Thyroid gland (tissue), 4 donors: ENCODE measurements at regions not wholly inside any gene's neighbourhood (a gene's known extent, or its start where the extent isn't known, plus 50 kb on each side); places are given as distances from the start of the nearest gene placed in this dataset.

Source experiments
- POLR2A ChIP-seq, 2 donors: fragments of 450-650 bp; IDR thresholded peaks; one replicate each; pipeline ENCODE4 v1.6.1; 2017; ENCODE audit warnings: antibody characterized with exemption in 2 of 2, mild to moderate bottlenecking in 2 of 2, moderate library complexity in 1 of 2
- TF ChIP-seq, protein P1 (sequence below), 6 experiments: fragments of 200-600 bp in 3 of 6; fragments of 450-650 bp in 3 of 6; sonication (generic) in 3 of 6; IDR thresholded peaks; one replicate each; pipeline ENCODE4 v1.5.1; 2016 to 2019; ENCODE audit warnings: antibody characterized with exemption in 6 of 6, mild to moderate bottlenecking in 2 of 6, inconsistent platforms in 1 of 6, moderate library complexity in 1 of 6

- TF ChIP-seq, protein P1, sequence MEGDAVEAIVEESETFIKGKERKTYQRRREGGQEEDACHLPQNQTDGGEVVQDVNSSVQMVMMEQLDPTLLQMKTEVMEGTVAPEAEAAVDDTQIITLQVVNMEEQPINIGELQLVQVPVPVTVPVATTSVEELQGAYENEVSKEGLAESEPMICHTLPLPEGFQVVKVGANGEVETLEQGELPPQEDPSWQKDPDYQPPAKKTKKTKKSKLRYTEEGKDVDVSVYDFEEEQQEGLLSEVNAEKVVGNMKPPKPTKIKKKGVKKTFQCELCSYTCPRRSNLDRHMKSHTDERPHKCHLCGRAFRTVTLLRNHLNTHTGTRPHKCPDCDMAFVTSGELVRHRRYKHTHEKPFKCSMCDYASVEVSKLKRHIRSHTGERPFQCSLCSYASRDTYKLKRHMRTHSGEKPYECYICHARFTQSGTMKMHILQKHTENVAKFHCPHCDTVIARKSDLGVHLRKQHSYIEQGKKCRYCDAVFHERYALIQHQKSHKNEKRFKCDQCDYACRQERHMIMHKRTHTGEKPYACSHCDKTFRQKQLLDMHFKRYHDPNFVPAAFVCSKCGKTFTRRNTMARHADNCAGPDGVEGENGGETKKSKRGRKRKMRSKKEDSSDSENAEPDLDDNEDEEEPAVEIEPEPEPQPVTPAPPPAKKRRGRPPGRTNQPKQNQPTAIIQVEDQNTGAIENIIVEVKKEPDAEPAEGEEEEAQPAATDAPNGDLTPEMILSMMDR (IDR thresholded peaks at IDR 0.05): no peak
- no peak for TF ChIP-seq POLR2A (IDR thresholded peaks at IDR 0.05)
These were observed 495.4 kb upstream of the MMS22L start for GRCh38 chr6:97778290-97779038.
